H1 (cell line): ENCODE measurements at regions not wholly inside any gene's neighbourhood (a gene's known extent, or its start where the extent isn't known, plus 50 kb on each side); places are given as distances from the start of the nearest gene placed in this dataset.

Source experiments
- CTCF ChIA-PET: fragments of 300-600 bp; sonication (Branson Sonifier 250); formaldehyde crosslinking; loops from one replicate; lab custom pipeline; 2021; ENCODE audit not compliant: partially characterized antibody; lab: Charles Lee
- POLR2A ChIA-PET: fragments of 300-600 bp; sonication (Branson Sonifier 250); formaldehyde crosslinking; loops from one replicate; lab custom pipeline; 2021; ENCODE audit warnings: inconsistent platforms; ENCODE audit not compliant: partially characterized antibody; lab: Charles Lee
- DNase-seq, 2 experiments: peaks; one replicate each; pipeline versions ENCODE4 v3.0.0 to v3.0.0-alpha.2; 2010 to 2022; ENCODE audit warnings: low spot score in 2 of 2, low read depth in 1 of 2, mixed read lengths in 1 of 2
- FAIRE-seq: peaks from 2 replicates; lab custom pipeline; 2011; peaks lifted over from hg19 to GRCh38; lab: Jason Lieb, UNC
- H2AFZ ChIP-seq: 2 replicates; pipeline ENCODE4 v1.8.1; 2012; ENCODE audit warnings: low read length, inconsistent platforms
- H2AK5ac ChIP-seq: 2 replicates; pipeline ENCODE4 v1.6.1; 2013; ENCODE audit warnings: low read depth, low read length
- H2BK120ac ChIP-seq: replicated peaks from 2 replicates; pipeline ENCODE3; 2013; ENCODE audit warnings: low read depth, low read length, inconsistent platforms
- H2BK12ac ChIP-seq: 2 replicates; pipeline ENCODE4 v1.6.1; 2013; ENCODE audit warnings: low read depth, low read length
- H2BK15ac ChIP-seq: 2 replicates; pipeline ENCODE4 v1.6.1; 2013; ENCODE audit warnings: low read length
- H2BK20ac ChIP-seq: 2 replicates; pipeline ENCODE4 v1.6.1; 2013; ENCODE audit warnings: low read length
- H2BK5ac ChIP-seq: 2 replicates; pipeline ENCODE4 v1.6.1; 2013; ENCODE audit warnings: low read depth, low read length
- H3K14ac ChIP-seq: 2 replicates; pipeline ENCODE4 v1.6.1; 2013; ENCODE audit warnings: inconsistent platforms; ENCODE audit not compliant: insufficient read length
- H3K18ac ChIP-seq: 2 replicates; pipeline ENCODE4 v1.6.1; 2013; ENCODE audit warnings: low read length; ENCODE audit errors: extremely low read depth
- H3K23ac ChIP-seq: 2 replicates; pipeline ENCODE4 v1.6.1; 2013; ENCODE audit warnings: inconsistent platforms; ENCODE audit not compliant: insufficient read length
- H3K23me2 ChIP-seq: 2 replicates; pipeline ENCODE4 v1.6.1; 2013; ENCODE audit warnings: low read depth, low read length
- H3K27ac ChIP-seq: 2 replicates; pipeline ENCODE4 v1.6.1; 2011; ENCODE audit warnings: low read depth, low read length, inconsistent platforms
- H3K27me3 ChIP-seq, 4 experiments: replicated peaks in 1 of 4; 1 replicate in 1 of 4; 2 replicates in 3 of 4; pipeline versions ENCODE4 v1.6.1 to v1.8.1; 2011 to 2013; ENCODE audit warnings: low read length in 3 of 4, mild to moderate bottlenecking in 3 of 4, inconsistent platforms in 2 of 4, mixed read lengths in 2 of 4, moderate library complexity in 1 of 4; ENCODE audit not compliant: control insufficient read depth in 3 of 4, insufficient read depth in 3 of 4; ENCODE audit errors: extremely low read depth in 1 of 4
- H3K36me3 ChIP-seq, 4 experiments: 2 replicates each; pipeline versions ENCODE4 v1.6.1 to v1.8.1; 2011 to 2013; ENCODE audit warnings: mild to moderate bottlenecking in 4 of 4, low read length in 3 of 4, moderate library complexity in 2 of 4, control low read depth in 1 of 4, inconsistent platforms in 1 of 4; ENCODE audit not compliant: insufficient read depth in 4 of 4, control insufficient read depth in 2 of 4
- H3K4ac ChIP-seq: replicated peaks from 2 replicates; pipeline ENCODE3; 2013; ENCODE audit warnings: low read length, low read depth, mixed read lengths, inconsistent platforms; ENCODE audit not compliant: insufficient read length
- H3K4me1 ChIP-seq, 4 experiments: replicated peaks in 1 of 4; 1 replicate in 1 of 4; 2 replicates in 3 of 4; pipeline versions ENCODE4 v1.6.1 to v1.8.1; 2011 to 2013; ENCODE audit warnings: low read length in 3 of 4, inconsistent platforms in 2 of 4, mixed read lengths in 1 of 4; ENCODE audit not compliant: insufficient read depth in 4 of 4, control insufficient read depth in 3 of 4
- H3K4me2 ChIP-seq, 2 experiments: 2 replicates each; pipeline versions ENCODE4 v1.6.1 to v1.8.1; 2011 to 2013; ENCODE audit warnings: low read depth in 2 of 2, low read length in 2 of 2, control low read depth in 1 of 2, inconsistent platforms in 1 of 2, mild to moderate bottlenecking in 1 of 2; ENCODE audit not compliant: insufficient read depth in 1 of 2
- H3K4me3 ChIP-seq, 4 experiments: fragments of 200-600, 300-600 bp in 1 of 4; sonication (generic), shearing (Covaris generic), sonication (Bioruptor Twin) in 1 of 4; 2 replicates each; pipeline versions ENCODE4 v1.5.1 to v1.8.1; 2011 to 2016; ENCODE audit warnings: low read length in 4 of 4, low read depth in 3 of 4, control low read depth in 2 of 4, inconsistent platforms in 2 of 4, mild to moderate bottlenecking in 2 of 4, mixed read lengths in 1 of 4, moderate library complexity in 1 of 4; ENCODE audit not compliant: insufficient read depth in 2 of 4; ENCODE audit errors: extremely low read depth in 1 of 4
- H3K56ac ChIP-seq: replicated peaks from 2 replicates; pipeline ENCODE3; 2013; ENCODE audit warnings: low read depth, mild to moderate bottlenecking, mixed read lengths, low read length, inconsistent platforms; ENCODE audit not compliant: insufficient read length
- H3K79me1 ChIP-seq: 2 replicates; pipeline ENCODE4 v1.6.1; 2013; ENCODE audit warnings: low read depth, low read length, control low read depth
- H3K79me2 ChIP-seq, 2 experiments: 2 replicates each; pipeline versions ENCODE4 v1.6.1 to v1.8.1; 2012 to 2013; ENCODE audit warnings: low read length in 2 of 2, mild to moderate bottlenecking in 2 of 2, inconsistent platforms in 1 of 2; ENCODE audit not compliant: insufficient read depth in 2 of 2, control insufficient read depth in 1 of 2
- H3K9ac ChIP-seq, 4 experiments: replicated peaks in 1 of 4; 1 replicate in 1 of 4; 2 replicates in 3 of 4; pipeline versions ENCODE4 v1.6.1 to v1.8.1; 2011 to 2013; ENCODE audit warnings: low read depth in 3 of 4, low read length in 3 of 4, control low read depth in 2 of 4, mild to moderate bottlenecking in 2 of 4, moderate library complexity in 2 of 4, inconsistent platforms in 1 of 4; ENCODE audit errors: extremely low read depth in 1 of 4
- H3K9me3 ChIP-seq, 2 experiments: 2 replicates each; pipeline versions ENCODE4 v1.6.1 to v1.8.1; 2012 to 2013; ENCODE audit warnings: mild to moderate bottlenecking in 2 of 2, moderate library complexity in 2 of 2, control low read depth in 1 of 2, inconsistent platforms in 1 of 2, low read depth in 1 of 2, low read length in 1 of 2, mixed read lengths in 1 of 2; ENCODE audit not compliant: insufficient read depth in 2 of 2
- H4K20me1 ChIP-seq, 2 experiments: replicated peaks in 1 of 2; 2 replicates each; pipeline versions ENCODE3 to v1.8.1; 2011 to 2013; ENCODE audit warnings: inconsistent platforms in 2 of 2, low read length in 2 of 2, mild to moderate bottlenecking in 1 of 2; ENCODE audit not compliant: insufficient read depth in 2 of 2, control insufficient read depth in 1 of 2
- H4K5ac ChIP-seq: 2 replicates; pipeline ENCODE4 v1.6.1; 2013; ENCODE audit warnings: low read length, low read depth, mixed read lengths, inconsistent platforms; ENCODE audit not compliant: insufficient read length
- H4K8ac ChIP-seq: 2 replicates; pipeline ENCODE4 v1.8.0; 2013; ENCODE audit warnings: mild to moderate bottlenecking, moderate library complexity, low read length, inconsistent platforms; ENCODE audit not compliant: insufficient read depth; ENCODE audit errors: extremely low read depth
- H4K91ac ChIP-seq: replicated peaks from 2 replicates; pipeline ENCODE3; 2013; ENCODE audit warnings: low read length, mixed read lengths, inconsistent platforms; ENCODE audit not compliant: insufficient read length
- EGR1 ChIP-seq: IDR thresholded peaks from 2 replicates; pipeline ENCODE4 v1.6.1; 2011; ENCODE audit warnings: low read depth, low read length, borderline replicate concordance
- JUND ChIP-seq: IDR thresholded peaks from 2 replicates; pipeline ENCODE4 v1.6.1; 2011; ENCODE audit warnings: mild to moderate bottlenecking, improper control_type of control experiment, low read length
- KDM4A ChIP-seq: IDR thresholded peaks from one replicate; pipeline ENCODE4 v1.7.1; 2012; ENCODE audit warnings: low read depth, mild to moderate bottlenecking, moderate library complexity, low read length, inconsistent platforms; ENCODE audit not compliant: severe bottlenecking
- NANOG ChIP-seq: IDR thresholded peaks from 2 replicates; pipeline ENCODE4 v1.6.1; 2011; ENCODE audit warnings: low read length, low read depth, mild to moderate bottlenecking, inconsistent platforms; ENCODE audit not compliant: insufficient read depth, poor library complexity, severe bottlenecking
- PHF8 ChIP-seq: fragments of 200-600 bp; sonication (generic); conservative IDR thresholded peaks from 2 replicates; pipeline ENCODE4 v1.7.1; 2012; ENCODE audit warnings: low read depth, mild to moderate bottlenecking, inconsistent platforms, low read length, moderate library complexity
- RNF2 ChIP-seq: fragments of 200-900, 300-1000 bp; sonication (generic); IDR thresholded peaks from 2 replicates; pipeline ENCODE4 v1.7.1; 2016; ENCODE audit warnings: borderline replicate concordance, low read depth, mild to moderate bottlenecking, antibody characterized with exemption, low read length; ENCODE audit not compliant: poor library complexity, severe bottlenecking; ENCODE audit errors: missing control alignments
- SIRT6 ChIP-seq: IDR thresholded peaks from one replicate; pipeline ENCODE4 v1.7.1; 2012; ENCODE audit warnings: low read length, inconsistent platforms
- TAF1 ChIP-seq: IDR thresholded peaks from 2 replicates; pipeline ENCODE4 v1.6.1; 2011; ENCODE audit warnings: mild to moderate bottlenecking, low read depth, low read length
- TF ChIP-seq, protein P1 (sequence below): IDR thresholded peaks from 2 replicates; pipeline ENCODE4 v1.6.1; 2012; ENCODE audit warnings: inconsistent platforms
- TF ChIP-seq, protein P2 (sequence below): IDR thresholded peaks from 2 replicates; pipeline ENCODE4 v1.6.1; 2012; ENCODE audit warnings: inconsistent platforms

DNA sequence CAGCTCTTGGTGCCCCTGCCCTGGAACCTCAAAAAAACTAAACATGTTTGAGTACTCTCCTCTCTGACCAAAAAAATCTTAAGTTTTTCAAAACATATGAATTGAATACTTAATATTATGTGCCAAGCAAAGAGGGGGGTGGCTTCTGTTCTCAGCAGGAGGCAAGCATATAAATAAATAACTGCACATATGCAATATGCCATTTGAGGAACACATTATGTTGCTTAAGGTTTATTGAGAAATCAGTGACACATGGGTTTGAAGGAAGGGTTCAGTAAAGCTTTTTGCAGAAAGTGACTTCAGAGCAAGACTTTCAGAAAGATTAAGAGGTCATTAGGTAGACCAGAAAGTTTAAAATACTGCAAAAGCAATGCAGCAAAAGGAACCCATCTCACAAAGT, 429.2 kb downstream of the TDRD15 start:
- H2AFZ ChIP-seq: no peak overlapping the region
- H2AK5ac ChIP-seq: no peak overlapping the region
- no peaks in the 10 kb centered on the region for H3K79me2 ChIP-seq
- H3K9me3 ChIP-seq: peaks cover 3% of the 10 kb centered on the region in 2 experiments; a peak in 2 of 4 replicates
- H4K8ac ChIP-seq: no peak overlapping the region
- no peaks in the 10 kb centered on the region for H3K4me1 ChIP-seq
- no peak overlapping the region for H3K4me3 ChIP-seq
- H3K56ac ChIP-seq: no peak overlapping the region
- no peak overlapping the region for H3K27ac ChIP-seq
- H3K18ac ChIP-seq: no peak overlapping the region
- no peak overlapping the region for H2BK5ac ChIP-seq
- no peaks in the 10 kb centered on the region for H3K79me1 ChIP-seq
- TF ChIP-seq PHF8 (no peak), KDM4A (no peak), NANOG (no peak), EGR1 (no peak), TAF1 (no peak), JUND (no peak), RNF2 (no peak), SIRT6 (no peak)
- TF ChIP-seq, protein P1, sequence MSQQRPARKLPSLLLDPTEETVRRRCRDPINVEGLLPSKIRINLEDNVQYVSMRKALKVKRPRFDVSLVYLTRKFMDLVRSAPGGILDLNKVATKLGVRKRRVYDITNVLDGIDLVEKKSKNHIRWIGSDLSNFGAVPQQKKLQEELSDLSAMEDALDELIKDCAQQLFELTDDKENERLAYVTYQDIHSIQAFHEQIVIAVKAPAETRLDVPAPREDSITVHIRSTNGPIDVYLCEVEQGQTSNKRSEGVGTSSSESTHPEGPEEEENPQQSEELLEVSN: no peak
- TF ChIP-seq, protein P2, sequence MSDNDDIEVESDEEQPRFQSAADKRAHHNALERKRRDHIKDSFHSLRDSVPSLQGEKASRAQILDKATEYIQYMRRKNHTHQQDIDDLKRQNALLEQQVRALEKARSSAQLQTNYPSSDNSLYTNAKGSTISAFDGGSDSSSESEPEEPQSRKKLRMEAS: no peak
- no peak overlapping the region for H2BK15ac ChIP-seq
- H4K91ac ChIP-seq: no peak overlapping the region
- H2BK12ac ChIP-seq: no peak overlapping the region
- no peak overlapping the region for H4K5ac ChIP-seq
- no peak overlapping the region for H3K23ac ChIP-seq
- H3K4me2 ChIP-seq: no peak overlapping the region
- no peak for FAIRE-seq
- no peak for DNase-seq
- no peak overlapping the region for H2BK20ac ChIP-seq
- no peak overlapping the region for H2BK120ac ChIP-seq
- no peak overlapping the region for H3K14ac ChIP-seq
- H3K4ac ChIP-seq: no peak overlapping the region
- ChIA-PET CTCF (no interaction called here), POLR2A (no interaction called here)
- no peaks in the 10 kb centered on the region for H3K27me3 ChIP-seq
- H3K36me3 ChIP-seq: no peaks in the 10 kb centered on the region
- H3K23me2 ChIP-seq: no peaks in the 10 kb centered on the region
- H4K20me1 ChIP-seq: no peaks in the 10 kb centered on the region
- H3K9ac ChIP-seq: no peak overlapping the region
